Upper lobe of left lung (tissue), 4 donors: ENCODE measurements at regions not wholly inside any gene's neighbourhood (a gene's known extent, or its start where the extent isn't known, plus 50 kb on each side); places are given as distances from the start of the nearest gene placed in this dataset.

Source experiments
- POLR2A ChIP-seq, 4 donors: fragments of 450-650 bp; IDR thresholded peaks; one replicate each; pipeline ENCODE4 v1.5.1; 2016 to 2017; ENCODE audit warnings: antibody characterized with exemption in 4 of 4, mild to moderate bottlenecking in 2 of 4
- POLR2AphosphoS5 ChIP-seq, 2 donors: sonication (generic); formaldehyde crosslinking; IDR thresholded peaks; one replicate each; pipeline ENCODE4 v1.5.1; 2017; ENCODE audit warnings: antibody characterized with exemption in 2 of 2
- TF ChIP-seq, protein P1 (sequence below), 6 experiments: fragments of 450-650 bp in 4 of 6; fragments of 200-600 bp in 2 of 6; sonication (generic) in 2 of 6; IDR thresholded peaks; one replicate each; pipeline ENCODE4 v1.5.1; 2016 to 2019; ENCODE audit warnings: antibody characterized with exemption in 6 of 6

DNA sequence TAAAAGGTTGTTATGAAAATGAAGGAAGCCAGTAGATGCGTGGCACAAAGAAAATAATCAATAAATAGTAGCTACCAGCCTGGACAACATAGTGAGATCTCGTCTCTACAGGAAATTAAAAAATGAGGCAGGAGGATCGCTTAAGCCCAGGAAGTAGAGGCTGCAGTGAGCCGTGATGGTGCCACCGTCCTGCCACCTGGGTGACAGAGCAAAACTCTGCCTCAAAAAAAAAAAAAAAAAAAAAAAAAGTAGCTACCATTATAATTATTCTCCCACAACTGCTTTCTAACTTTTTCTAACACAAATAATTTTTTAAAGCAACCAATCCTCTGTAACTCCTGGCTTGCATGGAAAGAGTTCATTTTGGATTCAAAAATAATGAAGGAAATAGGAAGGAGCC, 133.0 kb downstream of the NDUFA12 start:
- TF ChIP-seq, protein P1, sequence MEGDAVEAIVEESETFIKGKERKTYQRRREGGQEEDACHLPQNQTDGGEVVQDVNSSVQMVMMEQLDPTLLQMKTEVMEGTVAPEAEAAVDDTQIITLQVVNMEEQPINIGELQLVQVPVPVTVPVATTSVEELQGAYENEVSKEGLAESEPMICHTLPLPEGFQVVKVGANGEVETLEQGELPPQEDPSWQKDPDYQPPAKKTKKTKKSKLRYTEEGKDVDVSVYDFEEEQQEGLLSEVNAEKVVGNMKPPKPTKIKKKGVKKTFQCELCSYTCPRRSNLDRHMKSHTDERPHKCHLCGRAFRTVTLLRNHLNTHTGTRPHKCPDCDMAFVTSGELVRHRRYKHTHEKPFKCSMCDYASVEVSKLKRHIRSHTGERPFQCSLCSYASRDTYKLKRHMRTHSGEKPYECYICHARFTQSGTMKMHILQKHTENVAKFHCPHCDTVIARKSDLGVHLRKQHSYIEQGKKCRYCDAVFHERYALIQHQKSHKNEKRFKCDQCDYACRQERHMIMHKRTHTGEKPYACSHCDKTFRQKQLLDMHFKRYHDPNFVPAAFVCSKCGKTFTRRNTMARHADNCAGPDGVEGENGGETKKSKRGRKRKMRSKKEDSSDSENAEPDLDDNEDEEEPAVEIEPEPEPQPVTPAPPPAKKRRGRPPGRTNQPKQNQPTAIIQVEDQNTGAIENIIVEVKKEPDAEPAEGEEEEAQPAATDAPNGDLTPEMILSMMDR (IDR thresholded peaks at IDR 0.05): no peak
- TF ChIP-seq POLR2AphosphoS5 (IDR thresholded peaks at IDR 0.05): no peak
- TF ChIP-seq POLR2A (IDR thresholded peaks at IDR 0.05): no peak
